GM23248 (cell line): ENCODE measurements at regions not wholly inside any gene's neighbourhood (a gene's known extent, or its start where the extent isn't known, plus 50 kb on each side); places are given as distances from the start of the nearest gene placed in this dataset.

ENCODE experiments used
- EZH2 ChIP-seq: fragments of 200-600 bp; sonication (generic); IDR thresholded peaks from 2 replicates; pipeline ENCODE4 v1.6.1; 2018; ENCODE audit warnings: antibody characterized with exemption, mild to moderate bottlenecking; ENCODE audit not compliant: insufficient read depth, poor library complexity, severe bottlenecking
- EZH2phosphoT487 ChIP-seq: fragments of 200-600 bp; sonication (generic); IDR thresholded peaks from 2 replicates; pipeline ENCODE4 v1.6.1; 2018; ENCODE audit warnings: antibody characterized with exemption, moderate library complexity, mild to moderate bottlenecking, low read depth; ENCODE audit not compliant: insufficient read depth

DNA sequence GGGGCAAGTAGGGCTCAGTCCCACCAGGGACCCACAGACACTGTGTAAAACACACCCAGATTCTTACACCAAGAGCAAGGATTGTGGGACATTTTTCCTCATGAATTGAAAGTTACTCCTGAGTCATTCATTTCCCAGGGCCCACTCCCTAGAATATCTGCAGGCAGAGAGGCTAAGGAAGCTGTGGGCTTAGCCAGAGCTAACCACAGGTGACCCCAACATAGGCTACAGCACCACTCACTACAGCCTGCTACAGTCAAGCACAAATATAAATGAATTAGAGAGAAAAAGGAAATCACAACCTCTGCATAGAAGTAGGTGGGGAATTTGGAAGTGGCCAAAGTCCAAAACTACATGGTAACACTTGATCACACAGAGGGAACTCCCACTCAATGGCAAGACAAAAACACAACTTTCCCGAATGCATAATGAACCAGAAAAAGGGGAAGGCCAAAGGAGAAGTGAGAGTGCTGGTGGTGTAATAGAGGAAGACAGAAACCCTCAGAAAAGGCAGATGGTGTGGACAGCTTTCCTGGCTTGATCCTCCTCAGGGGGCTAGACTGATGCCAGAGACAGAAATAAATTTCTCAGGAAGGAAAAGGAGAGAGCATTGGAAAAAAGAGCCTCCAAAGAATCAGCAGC is 812.6 kb upstream of the AMELY start:
- TF ChIP-seq EZH2phosphoT487 (no peak), EZH2 (no peak)
